Psoas muscle (tissue), 7 donors: ENCODE measurements at regions not wholly inside any gene's neighbourhood (a gene's known extent, or its start where the extent isn't known, plus 50 kb on each side); places are given as distances from the start of the nearest gene placed in this dataset.

Experiments used
- ATAC-seq, 4 donors: fragments of 200-7000 bp; cut with Tn5 transposase; one replicate each; pipeline ENCODE4 v1.9.1; 2020; ENCODE audit warnings: moderate library complexity in 3 of 4, mild to moderate bottlenecking in 2 of 4
- DNase-seq, 2 donors: peaks; one replicate each; pipeline ENCODE4 v3.0.0-alpha.2; 2020
- H3K27ac ChIP-seq: fragments of 200-600 bp; one replicate; pipeline ENCODE4 v1.8.0; 2022
- H3K27me3 ChIP-seq, 3 donors: fragments of 200-600 bp in 1 of 3; one replicate each; pipeline versions ENCODE4 v1.6.1 to v1.8.0; 2013 to 2022; ENCODE audit warnings: low read length in 2 of 3, mild to moderate bottlenecking in 2 of 3, moderate library complexity in 1 of 3; ENCODE audit not compliant: insufficient read depth in 3 of 3
- H3K36me3 ChIP-seq, 2 donors: fragments of 200-600 bp in 1 of 2; one replicate each; pipeline versions ENCODE4 v1.6.1 to v1.8.0; 2013 to 2022; ENCODE audit warnings: low read depth in 1 of 2, mild to moderate bottlenecking in 1 of 2, moderate library complexity in 1 of 2; ENCODE audit not compliant: insufficient read depth in 1 of 2
- H3K4me1 ChIP-seq: fragments of 200-600 bp; one replicate; pipeline ENCODE4 v1.8.0; 2022
- H3K4me3 ChIP-seq: fragments of 200-600 bp; one replicate; pipeline ENCODE4 v1.8.0; 2022; ENCODE audit warnings: mild to moderate bottlenecking
- H3K9me3 ChIP-seq: fragments of 200-600 bp; one replicate; pipeline ENCODE4 v1.8.0; 2022
- CTCF ChIP-seq: fragments of 200-600 bp; IDR thresholded peaks from one replicate; pipeline ENCODE4 v1.8.0; 2022; ENCODE audit warnings: antibody characterized with exemption
- WGBS, 3 donors: extraction: QIAGEN DNeasy Blood & Tissue Kit; methylation state at CpG; one replicate each; pipeline versions ENCODE4 v1.1.6 to v1.1.7; 2013; 5-methylcytosine and 5-hydroxymethylcytosine counted together
- intact Hi-C, 2 donors: fragments of 100-400 bp; cut with DNase I; formaldehyde crosslinking; loops; one replicate each; pipeline versions ENCODE4 v1.11.0 to v1.14.2; 2022
- donor health status: healthy with polysubstance abuse.
- donor health status: DM: no; HTN: no; CAD: no; lungs with moderate emphysema.
- donor health status: Bipolar disorder and iron deficiency.
- donor health status: healthy.
- donor health status: DM: yes; HTN: yes; CAD: no.
- donor health status: DM: no; HTN: no; CAD: no.
- donor health status: DM: yes; HTN: yes; CAD: no.

GRCh38 chr2:15846626-15847025 lies 93.7 kb upstream of the MYCN start:
- ATAC-seq = no peak
- no peak overlapping the region for H3K4me3 ChIP-seq
- H3K9me3 ChIP-seq = no peaks in the 10 kb centered on the region
- no peaks in the 10 kb centered on the region for H3K36me3 ChIP-seq
- WGBS, 3 donors = 92 to 96% (median 92%) methylated on average over 8 of the region's 8 CpGs
- H3K27me3 ChIP-seq = peaks cover 0 to 1% (median 0%) of the 10 kb centered on the region in 3 donors
- intact Hi-C loops = no loop called here
- H3K4me1 ChIP-seq = no peaks in the 10 kb centered on the region
- DNase-seq = no peak
- TF ChIP-seq CTCF = no peak
- no peak overlapping the region for H3K27ac ChIP-seq

GRCh38 chr2:15850534-15850933 lies 89.8 kb upstream of the MYCN start:
- intact Hi-C loops = no loop called here
- DNase-seq (no peak), ATAC-seq (no peak)
- Histone ChIP-seq H3K9me3 (no peaks in the 10 kb centered on the region), H3K27ac (no peak overlapping the region), H3K4me3 (no peak overlapping the region), H3K27me3 (no peaks in the 10 kb centered on the region), H3K4me1 (no peaks in the 10 kb centered on the region), H3K36me3 (no peaks in the 10 kb centered on the region)
- TF ChIP-seq CTCF = no peak
- WGBS, 3 donors = 97 to 100% (median 100%) methylated on average over 1 of the region's 1 CpG

GRCh38 chr2:15851076-15851693 lies 89.2 kb upstream of the MYCN start:
- no peak for TF ChIP-seq CTCF
- intact Hi-C loops = no loop called here
- peaks cover 0 to under 1% (median 0%) of the 10 kb centered on the region in 3 donors for H3K27me3 ChIP-seq
- no peak for DNase-seq
- WGBS, 3 donors = 93 to 94% (median 94%) methylated on average over 10 of the region's 10 CpGs
- H3K4me1 ChIP-seq = no peaks in the 10 kb centered on the region
- H3K36me3 ChIP-seq = no peaks in the 10 kb centered on the region
- no peak overlapping the region for H3K27ac ChIP-seq
- no peaks in the 10 kb centered on the region for H3K9me3 ChIP-seq
- H3K4me3 ChIP-seq = no peak overlapping the region
- ATAC-seq = no peak

- no peaks in the 10 kb centered on the region for H3K9me3 ChIP-seq
Observed at GRCh38 chr2:15852811-15853210, 87.5 kb upstream of the MYCN start.

More at GRCh38 chr2:15852811-15853210, 87.5 kb upstream of the MYCN start:
- 54 to 79% (median 76%) methylated on average over 2 of the region's 2 CpGs for WGBS, 3 donors
- H3K27ac ChIP-seq = no peak overlapping the region
- ATAC-seq (no peak), DNase-seq (no peak)
- H3K4me1 ChIP-seq = no peaks in the 10 kb centered on the region
- peaks cover 0 to 3% (median 0%) of the 10 kb centered on the region in 3 donors for H3K27me3 ChIP-seq
- intact Hi-C loops = no loop called here
- H3K4me3 ChIP-seq = no peak overlapping the region
- H3K36me3 ChIP-seq = no peaks in the 10 kb centered on the region
- no peak for TF ChIP-seq CTCF
